SU-DHL-6 (cell line): ENCODE measurements at regions not wholly inside any gene's neighbourhood (a gene's known extent, or its start where the extent isn't known, plus 50 kb on each side); places are given as distances from the start of the nearest gene placed in this dataset.

Source experiments
- H2AFZ ChIP-seq: fragments of 200-600 bp; sonication (generic); 2 replicates; pipeline ENCODE4 v1.6.1; 2014; ENCODE audit warnings: low read depth, mild to moderate bottlenecking, moderate library complexity, mixed read lengths, antibody characterized with exemption, low read length; ENCODE audit not compliant: severe bottlenecking
- H3F3A ChIP-seq: fragments of 200-600 bp; shearing (Covaris generic); 2 replicates; pipeline ENCODE4 v1.6.0; 2016; ENCODE audit warnings: antibody characterized with exemption, mild to moderate bottlenecking; ENCODE audit not compliant: insufficient read depth
- H3K27ac ChIP-seq: fragments of 200-600 bp; sonication (generic); 2 replicates; pipeline ENCODE4 v1.5.1; 2016; ENCODE audit warnings: low read depth, mild to moderate bottlenecking, low read length, moderate library complexity, mixed read lengths
- H3K27me3 ChIP-seq: fragments of 200-600 bp; sonication (generic), shearing (Covaris generic); 2 replicates; pipeline ENCODE4 v1.6.0; 2014; ENCODE audit warnings: mild to moderate bottlenecking, low read length
- H3K36me3 ChIP-seq: fragments of 200-600 bp; sonication (generic); 2 replicates; pipeline ENCODE4 v1.6.1; 2014; ENCODE audit warnings: mild to moderate bottlenecking, low read length, mixed read lengths
- H3K4me2 ChIP-seq: fragments of 300-600, 200-600 bp; shearing (Covaris generic), sonication (generic); 2 replicates; pipeline ENCODE4 v1.6.0; 2014; ENCODE audit warnings: low read length, low read depth, mild to moderate bottlenecking; ENCODE audit not compliant: poor library complexity, severe bottlenecking
- H3K4me3 ChIP-seq: fragments of 200-600 bp; sonication (generic); 2 replicates; pipeline ENCODE4 v1.5.1; 2014; ENCODE audit warnings: antibody characterized with exemption, low read length, mild to moderate bottlenecking, mixed read lengths; ENCODE audit not compliant: insufficient read depth, poor library complexity, severe bottlenecking
- H3K79me2 ChIP-seq: fragments of 200-600 bp; sonication (generic); 2 replicates; pipeline ENCODE4 v1.6.1; 2014; ENCODE audit warnings: mild to moderate bottlenecking, low read length, moderate library complexity; ENCODE audit not compliant: insufficient read depth
- H3K9ac ChIP-seq: fragments of 200-600 bp; sonication (generic); 2 replicates; pipeline ENCODE4 v1.7.0; 2014; ENCODE audit warnings: mild to moderate bottlenecking, low read length
- H3K9me2 ChIP-seq: fragments of 200-600 bp; sonication (generic); replicated peaks from 2 replicates; pipeline ENCODE4 v1.6.1; 2014; ENCODE audit warnings: low read length; ENCODE audit not compliant: insufficient read depth
- H3K9me3 ChIP-seq: fragments of 200-600 bp; sonication (generic); 2 replicates; pipeline ENCODE4 v1.6.1; 2014; ENCODE audit warnings: low read length, mixed read lengths; ENCODE audit not compliant: insufficient read depth
- H4K20me1 ChIP-seq: fragments of 200-600 bp; sonication (generic); 2 replicates; pipeline ENCODE4 v1.6.1; 2014; ENCODE audit warnings: low read depth, mild to moderate bottlenecking, antibody characterized with exemption, low read length, moderate library complexity, mixed read lengths
- EZH2phosphoT487 ChIP-seq: fragments of 200-600 bp; sonication (generic), shearing (Covaris generic); conservative IDR thresholded peaks from 2 replicates; pipeline ENCODE4 v1.6.1; 2018; ENCODE audit warnings: mild to moderate bottlenecking, antibody characterized with exemption, low read length, moderate library complexity, mixed read lengths
- TF ChIP-seq, protein P1 (sequence below): fragments of 200-600 bp; sonication (generic); IDR thresholded peaks from one replicate; pipeline ENCODE4 v1.5.1; 2017; ENCODE audit warnings: antibody characterized with exemption, mild to moderate bottlenecking, low read length, moderate library complexity; ENCODE audit not compliant: insufficient read depth, poor library complexity, severe bottlenecking

DNA sequence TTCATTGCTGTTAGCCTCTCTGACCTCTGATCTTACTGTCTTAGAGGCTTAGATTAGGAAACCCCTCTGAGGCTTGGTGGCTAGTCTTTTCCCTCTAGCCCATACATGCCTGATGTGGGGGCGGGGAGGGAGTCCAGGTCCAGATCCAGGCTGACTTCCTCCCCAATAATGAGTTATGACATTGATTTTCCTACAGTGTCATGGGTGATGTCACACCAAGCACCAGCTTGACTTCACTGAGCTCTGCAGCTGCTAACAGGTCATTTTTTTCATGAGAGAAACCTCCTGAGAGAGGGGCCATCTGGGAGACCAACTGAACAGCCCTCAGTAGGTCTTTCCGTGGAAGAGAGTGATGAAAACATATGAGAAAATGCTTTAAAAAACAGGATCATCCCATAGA lies 180.2 kb upstream of the N4BP1 start:
- no peak overlapping the region for H3K27ac ChIP-seq
- no peaks in the 10 kb centered on the region for H3K79me2 ChIP-seq
- H2AFZ ChIP-seq: no peak overlapping the region
- no peak overlapping the region for H3K9ac ChIP-seq
- no peaks in the 10 kb centered on the region for H3K36me3 ChIP-seq
- H3K27me3 ChIP-seq: no peaks in the 10 kb centered on the region
- H3K4me3 ChIP-seq: no peak overlapping the region
- H3K9me2 ChIP-seq: no peaks in the 10 kb centered on the region
- no peak for TF ChIP-seq EZH2phosphoT487
- TF ChIP-seq, protein P1, sequence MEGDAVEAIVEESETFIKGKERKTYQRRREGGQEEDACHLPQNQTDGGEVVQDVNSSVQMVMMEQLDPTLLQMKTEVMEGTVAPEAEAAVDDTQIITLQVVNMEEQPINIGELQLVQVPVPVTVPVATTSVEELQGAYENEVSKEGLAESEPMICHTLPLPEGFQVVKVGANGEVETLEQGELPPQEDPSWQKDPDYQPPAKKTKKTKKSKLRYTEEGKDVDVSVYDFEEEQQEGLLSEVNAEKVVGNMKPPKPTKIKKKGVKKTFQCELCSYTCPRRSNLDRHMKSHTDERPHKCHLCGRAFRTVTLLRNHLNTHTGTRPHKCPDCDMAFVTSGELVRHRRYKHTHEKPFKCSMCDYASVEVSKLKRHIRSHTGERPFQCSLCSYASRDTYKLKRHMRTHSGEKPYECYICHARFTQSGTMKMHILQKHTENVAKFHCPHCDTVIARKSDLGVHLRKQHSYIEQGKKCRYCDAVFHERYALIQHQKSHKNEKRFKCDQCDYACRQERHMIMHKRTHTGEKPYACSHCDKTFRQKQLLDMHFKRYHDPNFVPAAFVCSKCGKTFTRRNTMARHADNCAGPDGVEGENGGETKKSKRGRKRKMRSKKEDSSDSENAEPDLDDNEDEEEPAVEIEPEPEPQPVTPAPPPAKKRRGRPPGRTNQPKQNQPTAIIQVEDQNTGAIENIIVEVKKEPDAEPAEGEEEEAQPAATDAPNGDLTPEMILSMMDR: no peak
- H3K4me2 ChIP-seq: no peak overlapping the region
- no peaks in the 10 kb centered on the region for H3F3A ChIP-seq
- H3K9me3 ChIP-seq: no peaks in the 10 kb centered on the region
- no peaks in the 10 kb centered on the region for H4K20me1 ChIP-seq

DNA sequence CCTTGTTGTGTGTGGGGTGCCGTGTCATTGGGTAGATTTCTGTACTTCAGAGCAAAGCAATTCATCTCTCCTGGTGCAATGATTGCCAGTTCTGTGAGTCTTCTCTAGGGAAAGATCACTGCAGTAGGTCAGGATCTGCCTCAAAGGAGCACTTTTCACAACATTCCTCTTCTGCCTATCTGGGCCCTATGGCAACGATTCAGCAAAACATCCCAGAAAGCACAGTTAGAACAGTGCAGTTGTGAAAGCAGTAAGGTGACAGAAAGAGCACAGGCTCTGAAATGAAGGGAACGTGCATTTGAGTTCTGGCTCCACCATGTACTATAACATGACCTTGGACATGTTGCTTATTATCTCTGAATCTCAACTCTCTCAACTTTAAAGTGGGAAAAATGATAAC lies 178.5 kb upstream of the N4BP1 start:
- H3K9me3 ChIP-seq: no peaks in the 10 kb centered on the region
- TF ChIP-seq EZH2phosphoT487: no peak
- TF ChIP-seq, protein P1: no peak
- no peaks in the 10 kb centered on the region for H3K36me3 ChIP-seq

DNA sequence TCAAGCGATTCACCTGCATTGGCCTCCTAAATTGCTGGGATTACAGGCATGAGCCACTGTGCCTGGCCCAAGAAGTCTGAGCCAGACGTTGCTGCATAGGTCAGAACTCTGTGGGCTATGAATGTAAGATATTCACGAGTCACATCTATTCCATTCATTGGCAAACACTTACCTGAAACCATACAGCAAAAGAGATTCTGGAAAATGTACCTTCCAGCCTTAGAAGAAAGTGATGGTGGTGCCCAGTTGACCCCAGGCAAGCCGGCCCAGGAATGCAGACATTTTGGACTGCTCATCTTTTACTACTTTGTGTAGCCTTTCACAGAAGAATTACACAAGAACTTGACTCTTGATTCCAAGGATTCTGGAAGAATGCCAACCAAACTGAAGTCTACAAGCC lies 135.6 kb upstream of the N4BP1 start:
- H3F3A ChIP-seq: no peaks in the 10 kb centered on the region
- H3K4me3 ChIP-seq: no peak overlapping the region
- H3K36me3 ChIP-seq: no peaks in the 10 kb centered on the region
- H4K20me1 ChIP-seq: no peaks in the 10 kb centered on the region
- peaks cover 6% of the 10 kb centered on the region; the same call in 1 of the 2 replicates for H3K9me3 ChIP-seq
- H3K9ac ChIP-seq: no peak overlapping the region
- H3K27me3 ChIP-seq: no peaks in the 10 kb centered on the region
- no peak overlapping the region for H2AFZ ChIP-seq
- H3K27ac ChIP-seq: no peak overlapping the region
- no peaks in the 10 kb centered on the region for H3K79me2 ChIP-seq
- TF ChIP-seq, protein P1: no peak
- TF ChIP-seq EZH2phosphoT487: no peak
- no peaks in the 10 kb centered on the region for H3K9me2 ChIP-seq
- no peak overlapping the region for H3K4me2 ChIP-seq

More for the DNA sequence above, 178.5 kb upstream of the N4BP1 start:
- no peak overlapping the region for H2AFZ ChIP-seq
- H3K9me2 ChIP-seq: no peaks in the 10 kb centered on the region
- no peaks in the 10 kb centered on the region for H4K20me1 ChIP-seq
- H3K79me2 ChIP-seq: no peaks in the 10 kb centered on the region
- H3K4me3 ChIP-seq: no peak overlapping the region
- H3K9ac ChIP-seq: no peak overlapping the region
- H3F3A ChIP-seq: no peaks in the 10 kb centered on the region
- H3K27ac ChIP-seq: no peak overlapping the region
- no peak overlapping the region for H3K4me2 ChIP-seq
- no peaks in the 10 kb centered on the region for H3K27me3 ChIP-seq
